ENCODE measurements at regions not wholly inside any gene's neighbourhood (a gene's known extent, or its start where the extent isn't known, plus 50 kb on each side); places are given as distances from the start of the nearest gene placed in this dataset.

- DNase-seq (ENCODE audit: low read depth): no peak
- no peak for TF ChIP-seq CTCF (conservative IDR thresholded peaks at IDR 0.05; ENCODE audit: low read depth, low read length)
- no peak overlapping the region for H3K4me3 ChIP-seq (ENCODE audit: low read depth, low read length)
Measured at GRCh38 chr10:108716352-108716751, 1207.0 kb downstream of the XPNPEP1 start.

- TF ChIP-seq CTCF (conservative IDR thresholded peaks at IDR 0.05; ENCODE audit: low read depth, low read length): no peak
- no peak overlapping the region for H3K4me3 ChIP-seq (ENCODE audit: low read depth, low read length)
- DNase-seq (ENCODE audit: low read depth): no peak
Measured at GRCh38 chr10:108709927-108710722, 1213.2 kb downstream of the XPNPEP1 start.

GRCh38 chr10:108708363-108708762 is 1214.9 kb downstream of the XPNPEP1 start:
- no peak overlapping the region for H3K4me3 ChIP-seq (ENCODE audit: low read depth, low read length)
- DNase-seq (ENCODE audit: low read depth): no peak
- no peak for TF ChIP-seq CTCF (conservative IDR thresholded peaks at IDR 0.05; ENCODE audit: low read depth, low read length)

GRCh38 chr10:108696792-108697477 is 1226.4 kb downstream of the XPNPEP1 start:
- no peak for TF ChIP-seq CTCF (conservative IDR thresholded peaks at IDR 0.05; ENCODE audit: low read depth, low read length)
- no peak for DNase-seq (ENCODE audit: low read depth)
- no peak overlapping the region for H3K4me3 ChIP-seq (ENCODE audit: low read depth, low read length)

GRCh38 chr10:108691126-108691525 is 1232.2 kb downstream of the XPNPEP1 start:
- no peak overlapping the region for H3K4me3 ChIP-seq (ENCODE audit: low read depth, low read length)
- no peak for DNase-seq (ENCODE audit: low read depth)
- no peak for TF ChIP-seq CTCF (conservative IDR thresholded peaks at IDR 0.05; ENCODE audit: low read depth, low read length)

- no peak overlapping the region for H3K4me3 ChIP-seq (ENCODE audit: low read depth, low read length)
- no peak for DNase-seq (ENCODE audit: low read depth)
- no peak for TF ChIP-seq CTCF (conservative IDR thresholded peaks at IDR 0.05; ENCODE audit: low read depth, low read length)
Measured at GRCh38 chr10:108690530-108690929, 1232.8 kb downstream of the XPNPEP1 start.
